Breast epithelium (tissue), 3 donors: ENCODE measurements at regions not wholly inside any gene's neighbourhood (a gene's known extent, or its start where the extent isn't known, plus 50 kb on each side); places are given as distances from the start of the nearest gene placed in this dataset.

Experiments
- CTCF ChIP-seq, 3 donors: fragments of 450-650 bp; IDR thresholded peaks; one replicate each; pipeline ENCODE4 v1.5.1; 2016 to 2017; ENCODE audit warnings: antibody characterized with exemption in 3 of 3, mild to moderate bottlenecking in 3 of 3, moderate library complexity in 3 of 3
- POLR2A ChIP-seq: fragments of 450-650 bp; IDR thresholded peaks from one replicate; pipeline ENCODE4 v1.6.1; 2016; ENCODE audit warnings: antibody characterized with exemption, mild to moderate bottlenecking, moderate library complexity
- POLR2AphosphoS5 ChIP-seq, 3 donors: sonication (generic); formaldehyde crosslinking; IDR thresholded peaks; one replicate each; pipeline ENCODE4 v1.6.1; 2017; ENCODE audit warnings: antibody characterized with exemption in 3 of 3

GRCh38 chr22:48241658-48242057 lies 1479.2 kb downstream of the TBC1D22A start:
- no peak for TF ChIP-seq CTCF (IDR thresholded peaks at IDR 0.05)
- TF ChIP-seq POLR2A = no peak
- TF ChIP-seq POLR2AphosphoS5 (IDR thresholded peaks at IDR 0.05) = no peak
